HepG2 (cell line): ENCODE measurements at regions not wholly inside any gene's neighbourhood (a gene's known extent, or its start where the extent isn't known, plus 50 kb on each side); places are given as distances from the start of the nearest gene placed in this dataset.

Source experiments
- ATAC-seq: fragments of 200-7000 bp; cut with Tn5 transposase; 3 replicates; pipeline ENCODE4 v1.9.1; 2020; ENCODE audit warnings: mild to moderate bottlenecking, moderate library complexity
- BruUV-seq: library from RNA; stranded (reverse); fragments of 400-500 nt; replicated peaks from 2 replicates; lab custom pipeline; 2021; lab: Mats Ljungman, UMichigan
- CTCF ChIA-PET: fragments of 300-600 bp; formaldehyde crosslinking; extraction: SDS; loops from one replicate; lab custom pipeline; 2021; ENCODE audit warnings: low total read pairs, inconsistent platforms, low intra/inter-chr PET ratio; lab: Yijun Ruan, JAX
- POLR2A ChIA-PET: fragments of 350-600 bp; sonication (Branson Sonifier 250); formaldehyde crosslinking; loops from one replicate; lab custom pipeline; 2020; ENCODE audit warnings: antibody characterized with exemption, inconsistent platforms; lab: Yijun Ruan, JAX
- DNase-seq: peaks from one replicate; pipeline ENCODE4 v3.0.0-alpha.2; 2015; ENCODE audit warnings: low spot score
- FAIRE-seq: peaks from 3 replicates; lab custom pipeline; 2011; peaks lifted over from hg19 to GRCh38; lab: Jason Lieb, UNC
- H2AFZ ChIP-seq: one replicate; pipeline ENCODE4 v1.6.1; 2011; ENCODE audit warnings: low read length, inconsistent platforms
- H3K27ac ChIP-seq: fragments of 300-600 bp; 3 replicates; pipeline ENCODE4 v1.8.0; 2011; ENCODE audit warnings: mixed run types, mild to moderate bottlenecking, mixed read lengths, low read length, inconsistent platforms; ENCODE audit not compliant: insufficient read depth; ENCODE audit errors: extremely low read length
- H3K27me3 ChIP-seq, 2 experiments: fragments of 200-600 bp in 1 of 2; 2 replicates in 1 of 2; 3 replicates in 1 of 2; pipeline versions ENCODE4 v1.6.0 to v1.8.0; 2011; ENCODE audit warnings: low read length in 2 of 2, mild to moderate bottlenecking in 2 of 2, moderate library complexity in 2 of 2, inconsistent platforms in 1 of 2; ENCODE audit not compliant: insufficient read depth in 2 of 2, control insufficient read depth in 1 of 2
- H3K36me3 ChIP-seq, 2 experiments: fragments of 200-600 bp in 1 of 2; replicated peaks in 1 of 2; 2 replicates in 1 of 2; 3 replicates in 1 of 2; pipeline versions ENCODE4 v1.5.1 to v1.8.0; 2011; ENCODE audit warnings: low read length in 2 of 2, inconsistent platforms in 1 of 2; ENCODE audit not compliant: insufficient read depth in 2 of 2, control insufficient read depth in 1 of 2
- H3K4me1 ChIP-seq: 2 replicates; pipeline ENCODE4 v1.5.1; 2012; ENCODE audit warnings: low read length, inconsistent platforms; ENCODE audit not compliant: insufficient read depth
- H3K4me2 ChIP-seq: 2 replicates; pipeline ENCODE4 v1.6.0; 2011; ENCODE audit warnings: low read depth, low read length, inconsistent platforms
- H3K4me3 ChIP-seq, 3 experiments: fragments of 200-600 bp in 1 of 3; sonication (generic), shearing (Covaris generic) in 1 of 3; replicated peaks in 1 of 3; 2 replicates each; pipeline ENCODE4 v1.5.1; 2011 to 2016; ENCODE audit warnings: low read length in 3 of 3, inconsistent platforms in 2 of 3, low read depth in 2 of 3, mild to moderate bottlenecking in 2 of 3, control low read depth in 1 of 3, mixed read lengths in 1 of 3; ENCODE audit not compliant: insufficient read depth in 1 of 3
- H3K79me2 ChIP-seq: one replicate; pipeline ENCODE4 v1.6.1; 2011; ENCODE audit warnings: low read length, inconsistent platforms; ENCODE audit not compliant: insufficient read depth
- H3K9ac ChIP-seq: 2 replicates; pipeline ENCODE4 v1.6.0; 2011; ENCODE audit warnings: mild to moderate bottlenecking, low read depth, low read length, inconsistent platforms; ENCODE audit not compliant: insufficient read depth
- H3K9me3 ChIP-seq: 2 replicates; pipeline ENCODE4 v1.5.1; 2012; ENCODE audit warnings: mild to moderate bottlenecking, low read length
- H4K20me1 ChIP-seq: 2 replicates; pipeline ENCODE4 v1.6.0; 2011; ENCODE audit warnings: inconsistent platforms, mild to moderate bottlenecking, low read length, moderate library complexity; ENCODE audit not compliant: insufficient read depth
- FIP1L1 ChIP-seq: fragments of 200-400 bp; formaldehyde crosslinking; IDR thresholded peaks from 2 replicates; pipeline ENCODE4 v1.6.1; 2018; ENCODE audit warnings: low read depth, mild to moderate bottlenecking, low read length, moderate library complexity, borderline replicate concordance; ENCODE audit not compliant: insufficient read depth
- MED8 ChIP-seq: sonication (generic); formaldehyde crosslinking; IDR thresholded peaks from 2 replicates; pipeline ENCODE4 v1.8.1; 2023; ENCODE audit warnings: mild to moderate bottlenecking, missing genetic modification reagents; ENCODE audit not compliant: insufficient replicate concordance
- NPAS2 ChIP-seq: sonication (generic); formaldehyde crosslinking; IDR thresholded peaks from 2 replicates; pipeline ENCODE4 v1.8.0; 2022; ENCODE audit warnings: mild to moderate bottlenecking, missing genetic modification reagents, borderline replicate concordance
- PHB2 ChIP-seq: fragments of 450-650 bp; IDR thresholded peaks from 2 replicates; pipeline ENCODE4 v1.6.1; 2018; ENCODE audit not compliant: partially characterized antibody
- RFX5 ChIP-seq: IDR thresholded peaks from 2 replicates; pipeline ENCODE4 v1.6.1; 2011; ENCODE audit warnings: low read depth, low read length, improper control_type of control experiment
- ZHX1 ChIP-seq: sonication (generic); formaldehyde crosslinking; IDR thresholded peaks from 2 replicates; pipeline ENCODE4 v1.8.1; 2022; ENCODE audit warnings: low read depth, mild to moderate bottlenecking, missing genetic modification reagents
- ZKSCAN5 ChIP-seq: sonication (generic); formaldehyde crosslinking; IDR thresholded peaks from 2 replicates; pipeline ENCODE4 v1.5.1; 2020; ENCODE audit warnings: mild to moderate bottlenecking, missing genetic modification reagents
- ZNF101 ChIP-seq: sonication (generic); formaldehyde crosslinking; IDR thresholded peaks from 2 replicates; pipeline ENCODE4 v1.4.0; 2020; ENCODE audit warnings: mild to moderate bottlenecking, low read depth, missing genetic modification reagents, borderline replicate concordance
- ZNF274 ChIP-seq: sonication (generic); formaldehyde crosslinking; IDR thresholded peaks from 2 replicates; pipeline ENCODE4 v1.5.1; 2020; ENCODE audit warnings: mild to moderate bottlenecking, missing genetic modification reagents
- ZNF343 ChIP-seq: sonication (generic); formaldehyde crosslinking; IDR thresholded peaks from 2 replicates; pipeline ENCODE4 v1.4.0; 2020; ENCODE audit warnings: mild to moderate bottlenecking, missing genetic modification reagents
- ZNF607 ChIP-seq: sonication (generic); formaldehyde crosslinking; IDR thresholded peaks from 2 replicates; pipeline ENCODE4 v1.5.1; 2020; ENCODE audit warnings: missing genetic modification reagents, mild to moderate bottlenecking, borderline replicate concordance
- WGBS: methylation state at CpG from one replicate; pipeline ENCODE4 v1.1.6; 2017; ENCODE audit warnings: low lambda C conversion rate; 5-methylcytosine and 5-hydroxymethylcytosine counted together
- in situ Hi-C: cut with HindIII; loops from 2 replicates; pipeline ENCODE4 v1.10.0; 2017; ENCODE audit warnings: low pct_unique_long_range_greater_than_20kb; ENCODE audit not compliant: extremely low pct_ligation_motif_present
- intact Hi-C: fragments of 100-400 bp; cut with micrococcal nuclease; formaldehyde crosslinking; loops from one replicate; pipeline ENCODE4 v1.10.0; 2022; ENCODE audit not compliant: unreplicated experiment

- 81% methylated on average over 2 of the region's 2 CpGs for WGBS
- Histone ChIP-seq H3K4me1 (peaks cover 13% of the 10 kb centered on the region), H2AFZ (no peak overlapping the region), H3K9ac (no peak overlapping the region), H3K9me3 (no peaks in the 10 kb centered on the region), H3K4me3 (no peak overlapping the region), H3K79me2 (no peaks in the 10 kb centered on the region), H3K27me3 (0 out of 5 replicates have a peak, but pooled peaks cover 0 to 4% of the 10 kb centered on the region in 2 experiments), H3K36me3 (no peaks in the 10 kb centered on the region), H4K20me1 (no peaks in the 10 kb centered on the region), H3K4me2 (no peak overlapping the region), H3K27ac (no peak overlapping the region)
- ATAC-seq (no peak), FAIRE-seq (no peak), DNase-seq (no peak)
- intact Hi-C loops: no loop called here
- no peak for TF ChIP-seq MED8 (CRISPR knock-in tag)
- TF ChIP-seq FIP1L1: no peak
- no peak for TF ChIP-seq ZNF343 (CRISPR knock-in tag)
- no TSS peak for BruUV-seq
- ChIA-PET POLR2A (no interaction called here), CTCF (no interaction called here)
- in situ Hi-C loops: no loop called here
Observed at GRCh38 chr10:121678631-121679174, 80.5 kb upstream of the FGFR2 start.

- in situ Hi-C loops (no loop called here), intact Hi-C loops (no loop called here)
- H3K79me2 ChIP-seq: no peaks in the 10 kb centered on the region
- POLR2A ChIA-PET: no interaction called here
- BruUV-seq: no TSS peak
- no peaks in the 10 kb centered on the region for H3K36me3 ChIP-seq
- no peaks in the 10 kb centered on the region for H3K9me3 ChIP-seq
- H2AFZ ChIP-seq: no peak overlapping the region
- no peaks in the 10 kb centered on the region for H3K27me3 ChIP-seq
- DNase-seq: no peak
- no peak for FAIRE-seq
- peaks cover 13% of the 10 kb centered on the region for H3K4me1 ChIP-seq
- no peak overlapping the region for H3K27ac ChIP-seq
- ATAC-seq: no peak
- no peaks in the 10 kb centered on the region for H4K20me1 ChIP-seq
- no peak overlapping the region for H3K4me2 ChIP-seq
- no peak overlapping the region for H3K4me3 ChIP-seq
- TF ChIP-seq ZHX1 (CRISPR knock-in tag): no peak
- TF ChIP-seq PHB2: no peak
- no peak for TF ChIP-seq ZNF607 (CRISPR knock-in tag)
- TF ChIP-seq NPAS2 (CRISPR knock-in tag): no peak
- no peak for TF ChIP-seq ZKSCAN5 (CRISPR knock-in tag)
- TF ChIP-seq ZNF274 (CRISPR knock-in tag): no peak
- no peak for TF ChIP-seq ZNF101 (CRISPR knock-in tag)
- TF ChIP-seq RFX5: no peak
- TF ChIP-seq, all 625 proteins: peak for 0
- no peak overlapping the region for H3K9ac ChIP-seq
- CTCF ChIA-PET: no interaction called here
Observed at GRCh38 chr10:121677880-121678279, 79.6 kb upstream of the FGFR2 start.
